NCI-H146 treated with DMSO at 0.1 percent for 48 hours (cell line): ENCODE measurements at regions not wholly inside any gene's neighbourhood (a gene's known extent, or its start where the extent isn't known, plus 50 kb on each side); places are given as distances from the start of the nearest gene placed in this dataset.
A peak's percentile ranks its signal among the peaks of the same experiment; 100 is the strongest.

Experiments
- DNase-seq: peaks from one replicate; lab custom pipeline; 2025; ENCODE audit not compliant: unreplicated experiment; lab: John Stamatoyannopoulos, UW

- DNase-seq = no peak
Measured at GRCh38 chr13:111513766-111514609, 193.5 kb downstream of the TEX29 start.

GRCh38 chr13:111514610-111515306, 194.3 kb downstream of the TEX29 start:
- DNase-seq = no peak

GRCh38 chr13:111515307-111515617, 194.8 kb downstream of the TEX29 start:
- DNase-seq = no peak

GRCh38 chr13:111515635-111516034, 195.2 kb downstream of the TEX29 start:
- no peak for DNase-seq

GRCh38 chr13:111516712-111517640, 196.5 kb downstream of the TEX29 start:
- no peak for DNase-seq

GRCh38 chr13:111517641-111518010, 197.2 kb downstream of the TEX29 start:
- no peak for DNase-seq

- peak; percentile 48 for DNase-seq
Measured at GRCh38 chr13:111518161-111518792, 197.8 kb downstream of the TEX29 start.

GRCh38 chr13:111519041-111519440, 198.6 kb downstream of the TEX29 start:
- DNase-seq = no peak

- DNase-seq = no peak
Measured at GRCh38 chr13:111519490-111520170, 199.2 kb downstream of the TEX29 start.

GRCh38 chr13:111521030-111521429, 200.6 kb downstream of the TEX29 start:
- no peak for DNase-seq

- DNase-seq = no peak
Measured at GRCh38 chr13:111521691-111522229, 201.3 kb downstream of the TEX29 start.

GRCh38 chr13:111525320-111526118, 205.1 kb downstream of the TEX29 start:
- no peak for DNase-seq

- no peak for DNase-seq
Measured at GRCh38 chr13:111526922-111527321, 206.5 kb downstream of the TEX29 start.

- no peak for DNase-seq
Measured at GRCh38 chr13:111527614-111528229, 207.3 kb downstream of the TEX29 start.

- no peak for DNase-seq
Measured at GRCh38 chr13:111528513-111528912, 208.1 kb downstream of the TEX29 start.

- DNase-seq = no peak
Measured at GRCh38 chr13:111530137-111530870, 209.9 kb downstream of the TEX29 start.

GRCh38 chr13:111531505-111531904, 211.1 kb downstream of the TEX29 start:
- DNase-seq = no peak

- DNase-seq = no peak
Measured at GRCh38 chr13:111532111-111532510, 211.7 kb downstream of the TEX29 start.
